Activated naive CD4-positive, alpha-beta T cell treated with anti-CD3 and anti-CD28 coated beads, Interleukin-2, amount 10 ng/mL, durations not matched to agents 7 days and 5 days (primary cell): ENCODE measurements at regions not wholly inside any gene's neighbourhood (a gene's known extent, or its start where the extent isn't known, plus 50 kb on each side); places are given as distances from the start of the nearest gene placed in this dataset.

Source experiments
- CTCF ChIA-PET: fragments of 350-600 bp; sonication (Branson Sonifier 250); formaldehyde crosslinking; loops from one replicate; lab custom pipeline; 2021; ENCODE audit warnings: antibody characterized with exemption; lab: Charles Lee
- DNase-seq: peaks from one replicate; pipeline ENCODE4 v3.0.0-alpha.2; 2020
- H3K27ac Mint-ChIP-seq: one replicate; pipeline ENCODE4 v1.8.0; 2021; ENCODE audit warnings: mild to moderate bottlenecking, moderate library complexity, mixed read lengths
- H3K27me3 Mint-ChIP-seq: one replicate; pipeline ENCODE4 v1.8.0; 2021; ENCODE audit warnings: mild to moderate bottlenecking, mixed read lengths
- H3K36me3 Mint-ChIP-seq: one replicate; pipeline ENCODE4 v1.8.0; 2021; ENCODE audit warnings: mixed read lengths
- H3K4me1 Mint-ChIP-seq: one replicate; pipeline ENCODE4 v1.8.0; 2021; ENCODE audit warnings: mixed read lengths
- H3K4me3 Mint-ChIP-seq: one replicate; pipeline ENCODE4 v1.8.0; 2021; ENCODE audit warnings: mild to moderate bottlenecking, moderate library complexity, mixed read lengths
- H3K9me3 Mint-ChIP-seq: one replicate; pipeline ENCODE4 v1.8.0; 2021; ENCODE audit warnings: mixed read lengths

DNA sequence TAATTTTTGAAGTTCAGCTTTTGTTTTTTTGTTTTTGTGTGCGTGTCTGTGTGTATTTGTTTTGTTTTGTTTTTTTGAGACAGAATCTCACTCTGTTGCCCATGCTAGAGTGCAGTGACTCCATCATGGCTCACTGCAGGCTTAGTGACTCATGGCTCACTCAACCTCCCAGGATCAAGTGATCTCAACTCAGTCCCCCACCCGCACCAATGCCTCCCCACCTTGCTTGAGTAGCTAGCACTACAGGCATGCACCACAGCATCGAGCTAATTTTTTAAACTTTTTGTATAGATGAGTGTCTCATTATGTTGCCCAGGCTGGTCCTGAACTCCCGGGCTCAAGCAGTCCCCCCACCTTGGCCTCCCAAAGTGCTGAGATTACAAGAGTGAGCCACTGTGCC, 981.4 kb downstream of the BCL11B start:
- no peak overlapping the region for H3K4me3 Mint-ChIP-seq
- peaks cover 3% of the 10 kb centered on the region for H3K9me3 Mint-ChIP-seq
- no peak overlapping the region for H3K27ac Mint-ChIP-seq
- peaks cover 6% of the 10 kb centered on the region for H3K27me3 Mint-ChIP-seq
- CTCF ChIA-PET, result no interaction called here
- H3K36me3 Mint-ChIP-seq, result no peaks in the 10 kb centered on the region
- no peak for DNase-seq
- H3K4me1 Mint-ChIP-seq, result no peaks in the 10 kb centered on the region

DNA sequence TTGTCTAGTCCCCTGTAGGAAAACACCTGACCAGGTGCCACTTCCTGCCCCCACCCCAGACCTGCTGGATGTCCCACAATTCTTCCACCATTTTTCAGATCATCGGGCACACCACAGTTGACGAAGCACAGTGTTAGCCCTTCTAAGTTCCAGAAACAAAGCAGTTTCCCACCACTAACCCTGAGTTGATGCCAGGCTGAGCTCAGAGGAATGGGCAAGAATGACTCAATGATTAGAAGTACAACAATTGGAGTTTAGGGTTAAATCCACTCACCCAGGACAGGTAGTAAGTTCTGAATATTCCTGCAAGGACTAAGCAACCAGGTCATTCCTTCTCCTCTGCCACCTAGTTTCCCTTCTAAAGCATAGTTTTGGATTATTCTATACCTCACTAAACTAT, 979.8 kb downstream of the BCL11B start:
- Mint-ChIP-seq H3K9me3 (peaks cover 3% of the 10 kb centered on the region), H3K27ac (no peak overlapping the region), H3K4me1 (no peaks in the 10 kb centered on the region), H3K27me3 (peaks cover 6% of the 10 kb centered on the region), H3K36me3 (no peaks in the 10 kb centered on the region), H3K4me3 (no peak overlapping the region)
- no peak for DNase-seq
- CTCF ChIA-PET, result no interaction called here

DNA sequence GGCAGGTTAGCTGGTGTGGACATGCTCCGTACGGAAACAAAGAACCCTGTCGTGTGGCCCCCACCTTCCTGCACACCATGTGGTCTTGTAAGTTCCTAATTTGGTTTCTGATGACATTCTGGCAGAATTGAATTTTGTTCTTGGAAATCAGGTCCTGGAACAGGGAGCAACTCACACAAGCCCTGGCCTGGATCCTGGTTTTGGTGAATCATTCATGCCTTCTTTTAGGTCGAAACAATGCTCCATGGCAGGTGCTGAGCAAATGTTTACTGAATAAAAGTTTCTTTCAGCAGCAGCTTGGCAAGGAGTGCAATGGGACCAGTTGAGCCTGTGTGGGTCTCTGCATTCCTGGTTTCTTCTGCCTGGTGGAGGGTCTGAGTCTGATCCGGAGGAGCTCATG, 978.4 kb downstream of the BCL11B start:
- H3K27ac Mint-ChIP-seq, result no peak overlapping the region
- peaks cover 6% of the 10 kb centered on the region for H3K27me3 Mint-ChIP-seq
- H3K4me1 Mint-ChIP-seq, result no peaks in the 10 kb centered on the region
- H3K9me3 Mint-ChIP-seq, result peaks cover 5% of the 10 kb centered on the region
- DNase-seq, result no peak
- no peaks in the 10 kb centered on the region for H3K36me3 Mint-ChIP-seq
- no peak overlapping the region for H3K4me3 Mint-ChIP-seq
- CTCF ChIA-PET, result interaction anchor here (0.6 kb wide), 1 partner anchor 894 kb away, joined by 3 read pairs; no protein-coding TSS in a partner anchor

DNA sequence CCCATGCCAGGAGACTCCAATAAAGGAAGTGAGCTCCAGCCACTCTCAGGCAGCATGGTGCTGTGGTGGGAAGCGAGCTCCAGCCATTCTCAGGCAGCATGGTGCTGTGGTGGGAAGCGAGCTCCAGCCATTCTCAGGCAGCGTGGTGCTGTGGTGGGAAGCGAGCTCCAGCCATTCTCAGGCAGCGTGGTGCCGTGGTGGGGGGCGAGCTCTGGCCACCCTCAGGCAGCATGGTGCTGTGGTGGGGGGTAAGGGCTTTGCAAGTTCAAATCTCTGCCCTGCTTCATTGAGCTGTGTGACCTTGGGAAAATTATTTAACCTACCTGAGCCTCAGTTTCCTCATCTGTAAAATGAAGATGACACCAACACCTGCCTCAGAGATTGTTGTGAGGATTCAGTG, 975.1 kb downstream of the BCL11B start:
- no peaks in the 10 kb centered on the region for H3K4me1 Mint-ChIP-seq

DNA sequence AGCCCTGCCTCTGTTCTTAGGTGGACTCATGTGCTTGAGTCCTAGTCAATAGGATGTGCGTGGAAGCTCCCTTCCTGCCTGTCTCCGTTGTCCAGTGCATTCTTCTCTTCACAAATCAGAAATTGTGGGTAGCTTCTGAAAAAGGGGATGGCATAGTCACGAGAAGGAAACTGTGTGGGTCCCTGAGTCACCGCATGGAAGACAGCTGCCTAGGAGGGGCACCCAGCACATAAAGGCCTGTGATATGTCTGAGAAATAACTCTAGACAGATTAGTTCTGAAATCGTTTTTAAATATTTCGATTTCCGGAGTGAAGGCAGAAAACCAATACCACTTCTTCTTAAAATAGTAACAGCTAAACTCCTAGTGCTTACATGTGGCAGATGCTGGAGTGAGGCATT, 974.4 kb downstream of the BCL11B start:
- DNase-seq, result no peak
- Mint-ChIP-seq H3K27me3 (peaks cover 6% of the 10 kb centered on the region), H3K4me3 (no peak overlapping the region), H3K4me1 (no peaks in the 10 kb centered on the region), H3K9me3 (peaks cover 5% of the 10 kb centered on the region), H3K27ac (no peak overlapping the region), H3K36me3 (no peaks in the 10 kb centered on the region)
- CTCF ChIA-PET, result no interaction called here

More for the DNA sequence above, 975.1 kb downstream of the BCL11B start:
- CTCF ChIA-PET, result no interaction called here
- no peak overlapping the region for H3K27ac Mint-ChIP-seq
- no peaks in the 10 kb centered on the region for H3K36me3 Mint-ChIP-seq
- H3K27me3 Mint-ChIP-seq, result peaks cover 6% of the 10 kb centered on the region
- no peak for DNase-seq
- H3K9me3 Mint-ChIP-seq, result peaks cover 5% of the 10 kb centered on the region
- H3K4me3 Mint-ChIP-seq, result no peak overlapping the region

DNA sequence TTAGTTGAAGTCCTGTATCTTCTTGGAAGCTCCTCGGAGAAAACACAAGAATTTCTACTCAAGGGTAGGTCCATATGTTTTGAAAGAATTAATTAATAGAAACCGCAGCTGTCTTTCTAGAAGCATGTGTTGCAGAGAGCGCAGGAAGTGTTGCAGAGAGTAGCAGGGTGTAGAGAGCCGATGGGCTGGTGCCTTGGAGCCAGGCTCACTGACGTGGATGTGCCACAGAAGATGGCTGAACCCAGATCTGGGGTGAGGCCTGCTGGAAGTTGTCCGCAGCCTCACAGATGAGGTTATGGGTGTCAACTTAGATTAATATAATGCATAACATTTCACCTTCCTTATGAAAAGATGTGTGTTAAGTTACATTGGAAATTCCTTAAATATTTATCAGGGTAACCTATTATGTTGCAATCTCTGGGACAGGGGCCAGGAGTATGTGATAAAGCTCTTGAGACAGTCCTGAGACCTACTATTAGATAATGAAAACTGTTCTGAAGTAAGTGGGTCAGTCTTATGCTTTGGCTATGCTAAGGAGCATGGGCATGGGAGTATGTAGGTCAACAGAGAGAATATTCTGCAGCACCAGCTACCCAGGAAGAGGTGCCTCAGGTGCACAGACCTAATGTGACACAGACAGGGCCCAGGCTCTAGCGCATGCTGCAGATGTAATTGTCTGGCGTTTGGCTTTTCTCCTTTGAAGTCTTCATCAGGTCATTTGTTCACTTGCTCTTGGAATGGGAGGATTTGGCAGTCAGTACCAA, 973.3 kb downstream of the BCL11B start:
- Mint-ChIP-seq H3K9me3 (peaks cover 5% of the 10 kb centered on the region), H3K4me1 (no peaks in the 10 kb centered on the region), H3K27ac (no peak overlapping the region), H3K36me3 (no peaks in the 10 kb centered on the region), H3K27me3 (peaks cover 3% of the 10 kb centered on the region), H3K4me3 (no peak overlapping the region)
- CTCF ChIA-PET, result no interaction called here
- no peak for DNase-seq

DNA sequence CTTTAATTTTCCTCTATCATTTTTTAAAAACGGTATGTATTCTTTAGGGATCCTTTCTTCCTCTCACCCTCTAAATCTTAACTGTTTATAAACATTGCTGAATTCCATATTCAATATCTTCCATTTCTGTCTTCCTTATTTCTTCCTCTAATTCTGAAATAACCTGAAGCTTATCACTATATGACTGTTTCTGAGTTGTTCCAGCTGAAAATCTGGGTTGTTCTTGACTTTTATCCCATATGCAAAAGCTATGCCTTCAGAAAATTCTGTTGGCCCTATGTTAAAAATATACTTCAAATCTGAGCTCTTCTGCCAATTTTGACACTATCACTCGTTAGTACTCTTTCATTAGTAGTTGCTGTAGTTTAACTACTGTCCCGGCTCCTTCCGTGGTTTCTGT, 970.3 kb downstream of the BCL11B start:
- Mint-ChIP-seq H3K27me3 (no peaks in the 10 kb centered on the region), H3K4me3 (no peak overlapping the region), H3K9me3 (peaks cover 7% of the 10 kb centered on the region), H3K27ac (no peak overlapping the region), H3K4me1 (no peaks in the 10 kb centered on the region), H3K36me3 (no peaks in the 10 kb centered on the region)
- DNase-seq, result no peak
- CTCF ChIA-PET, result no interaction called here

DNA sequence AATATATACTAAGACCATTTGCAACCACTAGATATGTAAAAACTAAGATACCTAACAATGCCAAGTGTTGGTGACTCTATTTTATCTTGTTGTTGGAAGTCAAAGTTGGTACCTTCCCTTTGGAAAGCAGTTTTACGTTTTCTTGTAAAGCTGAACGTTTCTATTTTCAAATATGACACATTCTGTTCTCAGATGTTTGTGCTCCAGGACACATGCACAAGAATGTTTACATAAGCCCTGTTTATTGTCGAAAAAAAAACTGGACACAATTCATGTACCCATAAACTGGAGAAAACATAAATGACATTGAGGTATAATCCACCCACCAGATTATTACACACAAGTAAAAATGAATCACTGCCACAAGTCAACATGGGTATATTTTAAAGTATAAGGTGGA, 967.4 kb downstream of the BCL11B start:
- Mint-ChIP-seq H3K4me3 (no peak overlapping the region), H3K4me1 (no peaks in the 10 kb centered on the region), H3K27ac (no peak overlapping the region), H3K36me3 (no peaks in the 10 kb centered on the region), H3K27me3 (no peaks in the 10 kb centered on the region), H3K9me3 (peaks cover 2% of the 10 kb centered on the region)
- CTCF ChIA-PET, result no interaction called here
- no peak for DNase-seq

DNA sequence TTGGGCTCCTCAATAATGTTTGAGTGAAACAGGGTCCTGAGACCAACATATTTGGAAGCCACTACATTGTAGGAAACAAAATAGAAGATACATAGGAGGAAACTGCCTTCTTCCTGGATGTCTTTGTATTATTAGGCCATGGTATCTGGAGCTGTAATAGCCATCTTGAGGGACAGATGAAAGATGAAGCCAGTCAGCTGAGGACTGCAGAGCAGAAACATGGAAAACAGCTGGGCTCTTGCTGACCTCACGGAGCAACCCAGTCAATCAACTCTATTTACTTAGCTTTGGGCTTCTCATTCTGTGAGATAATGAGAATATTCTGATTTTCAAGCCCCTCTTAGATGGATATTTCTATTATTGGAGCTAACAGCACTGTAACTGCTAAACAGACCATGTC, 962.4 kb downstream of the BCL11B start:
- no peak overlapping the region for H3K27ac Mint-ChIP-seq
- H3K27me3 Mint-ChIP-seq, result no peaks in the 10 kb centered on the region
- CTCF ChIA-PET, result no interaction called here
- DNase-seq, result no peak
- no peak overlapping the region for H3K4me3 Mint-ChIP-seq
- no peaks in the 10 kb centered on the region for H3K4me1 Mint-ChIP-seq
- H3K36me3 Mint-ChIP-seq, result peaks cover 3% of the 10 kb centered on the region
- H3K9me3 Mint-ChIP-seq, result peaks cover 3% of the 10 kb centered on the region

DNA sequence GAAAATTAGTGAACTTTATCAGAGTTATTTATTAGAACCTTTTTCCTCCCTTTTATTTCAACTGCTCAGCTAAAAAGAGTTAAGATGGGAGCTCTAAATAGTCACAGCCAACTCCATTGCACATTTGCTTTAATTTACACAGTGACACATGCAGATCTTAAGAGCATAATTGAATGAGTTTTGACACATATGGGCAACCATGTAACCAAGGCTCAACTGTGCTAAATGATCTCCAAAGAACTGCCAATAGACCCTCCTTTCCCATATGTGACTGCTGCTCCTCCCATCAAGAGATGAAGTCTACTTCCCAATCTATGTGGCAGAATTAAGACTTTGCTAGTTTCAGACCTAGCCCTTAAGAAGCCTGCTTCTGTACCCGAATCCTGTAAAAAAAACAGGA, 960.0 kb downstream of the BCL11B start:
- peaks cover 3% of the 10 kb centered on the region for H3K9me3 Mint-ChIP-seq

DNA sequence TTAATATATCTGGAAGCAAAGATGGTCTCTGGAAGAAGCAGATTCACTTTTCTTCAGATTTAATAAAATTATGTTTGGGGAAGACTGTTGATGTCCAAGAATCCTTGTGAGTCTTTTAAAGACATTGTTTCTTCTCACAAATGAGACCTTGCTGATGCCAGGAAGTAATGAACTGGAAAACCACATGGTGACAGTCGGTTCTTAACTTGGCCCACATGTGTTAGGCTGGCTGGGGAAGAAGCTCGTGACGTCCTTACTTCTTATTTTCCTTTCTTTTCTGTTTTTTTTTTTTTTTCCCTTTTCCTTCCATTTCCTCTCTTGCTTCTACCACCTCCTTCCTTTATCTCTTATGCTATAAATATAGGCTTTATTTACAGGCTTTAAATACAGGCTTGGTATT, 950.2 kb downstream of the BCL11B start:
- Mint-ChIP-seq H3K27ac (no peak overlapping the region), H3K4me1 (peaks cover 2% of the 10 kb centered on the region), H3K4me3 (no peak overlapping the region), H3K36me3 (peaks cover 1% of the 10 kb centered on the region), H3K27me3 (no peaks in the 10 kb centered on the region), H3K9me3 (peaks cover 23% of the 10 kb centered on the region)
- no peak for DNase-seq
- CTCF ChIA-PET, result interaction anchor here (0.6 kb wide), 1 partner anchor 953 kb away, joined by 3 read pairs; no protein-coding TSS in a partner anchor

More for the DNA sequence above, 960.0 kb downstream of the BCL11B start:
- no peaks in the 10 kb centered on the region for H3K4me1 Mint-ChIP-seq
- CTCF ChIA-PET, result no interaction called here
- H3K36me3 Mint-ChIP-seq, result peaks cover 3% of the 10 kb centered on the region
- no peak for DNase-seq
- no peaks in the 10 kb centered on the region for H3K27me3 Mint-ChIP-seq
- no peak overlapping the region for H3K27ac Mint-ChIP-seq
- H3K4me3 Mint-ChIP-seq, result no peak overlapping the region

DNA sequence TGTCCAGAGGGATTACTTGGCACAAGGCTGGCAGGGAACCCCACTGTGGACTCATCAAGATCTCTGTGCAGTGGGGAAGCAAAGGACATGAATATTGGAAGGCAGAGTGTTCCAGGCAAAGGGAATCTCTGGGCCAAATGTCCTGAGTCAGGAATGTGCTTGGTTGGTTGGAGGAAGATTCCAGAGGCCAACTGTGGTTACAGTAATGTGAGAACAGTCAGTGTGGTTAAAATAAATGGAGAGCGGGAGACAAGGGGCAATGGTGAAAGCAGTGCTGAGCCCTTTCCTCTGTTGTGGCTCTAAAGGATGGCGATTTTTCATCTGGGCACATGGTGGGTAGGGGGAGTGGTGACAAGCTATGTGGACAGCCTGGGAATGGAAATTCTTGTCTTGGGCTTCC, 948.2 kb downstream of the BCL11B start:
- Mint-ChIP-seq H3K9me3 (peaks cover 24% of the 10 kb centered on the region), H3K4me1 (peaks cover 2% of the 10 kb centered on the region), H3K36me3 (peaks cover 1% of the 10 kb centered on the region), H3K4me3 (no peak overlapping the region), H3K27me3 (no peaks in the 10 kb centered on the region), H3K27ac (no peak overlapping the region)
- CTCF ChIA-PET, result no interaction called here
- no peak for DNase-seq

DNA sequence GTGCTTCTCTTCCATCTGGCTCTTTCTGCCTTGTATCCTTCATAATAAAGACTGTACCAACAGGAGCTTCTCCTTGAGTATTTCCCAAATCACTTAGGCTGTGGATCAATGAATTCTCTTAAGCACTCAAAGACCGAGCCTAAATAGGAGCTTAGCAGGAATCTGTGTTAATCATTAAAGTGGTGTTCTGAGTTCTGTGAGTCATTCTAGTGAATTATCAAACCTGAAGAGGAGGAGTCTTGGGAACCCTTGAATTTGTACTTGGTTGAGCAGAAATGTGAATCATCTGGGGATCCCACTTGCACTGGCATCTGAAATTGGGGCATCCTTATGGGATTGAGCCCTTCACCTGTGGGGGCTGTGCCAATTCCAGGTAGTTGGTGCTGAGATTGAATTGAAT, 946.2 kb downstream of the BCL11B start:
- no peaks in the 10 kb centered on the region for H3K27me3 Mint-ChIP-seq
- H3K27ac Mint-ChIP-seq, result no peak overlapping the region
- CTCF ChIA-PET, result no interaction called here
- no peaks in the 10 kb centered on the region for H3K36me3 Mint-ChIP-seq
- H3K4me3 Mint-ChIP-seq, result no peak overlapping the region
- H3K9me3 Mint-ChIP-seq, result peaks cover 16% of the 10 kb centered on the region
- DNase-seq, result no peak
- peaks cover 2% of the 10 kb centered on the region for H3K4me1 Mint-ChIP-seq

DNA sequence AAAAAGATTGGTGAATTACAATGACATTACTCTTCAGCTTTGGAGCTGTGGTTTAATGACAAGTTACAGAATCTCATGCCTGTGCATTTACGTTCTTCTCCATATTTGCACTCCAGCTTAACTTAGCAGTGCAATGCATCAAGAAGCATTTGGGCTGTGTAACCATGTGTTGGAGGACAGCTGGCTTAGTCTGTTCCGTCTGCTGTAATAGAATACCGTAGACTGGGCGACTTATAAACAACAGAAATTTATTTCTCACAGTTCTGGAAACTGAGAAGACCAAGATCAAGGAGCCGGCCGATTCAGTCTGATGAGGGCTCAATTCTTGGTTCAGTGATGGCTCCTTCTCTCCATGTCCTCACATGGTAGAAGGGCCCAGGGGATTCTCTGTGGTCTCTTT, 943.5 kb downstream of the BCL11B start:
- Mint-ChIP-seq H3K27ac (no peak overlapping the region), H3K4me3 (no peak overlapping the region), H3K9me3 (peaks cover 20% of the 10 kb centered on the region), H3K27me3 (no peaks in the 10 kb centered on the region), H3K36me3 (peaks cover 1% of the 10 kb centered on the region), H3K4me1 (no peaks in the 10 kb centered on the region)
- DNase-seq, result no peak
- CTCF ChIA-PET, result no interaction called here

DNA sequence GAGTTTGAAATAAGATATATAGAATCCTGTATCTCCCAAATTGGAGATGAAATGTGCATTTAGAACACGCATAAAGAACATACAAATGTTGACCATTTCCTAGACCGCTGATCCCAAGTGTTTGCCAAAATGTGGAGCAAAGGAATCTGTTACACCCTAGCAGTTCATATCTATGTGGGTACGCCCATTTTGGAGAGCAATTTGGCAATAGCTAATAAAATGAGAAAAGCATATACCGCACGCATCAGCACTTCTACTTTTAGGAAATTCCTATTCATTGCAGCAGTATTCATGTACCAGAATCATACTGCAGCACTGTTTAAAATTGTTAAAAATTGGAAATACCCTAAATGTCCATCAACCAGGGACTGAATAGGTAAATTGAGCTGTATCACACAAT, 937.8 kb downstream of the BCL11B start:
- CTCF ChIA-PET, result no interaction called here
- peaks cover 1% of the 10 kb centered on the region for H3K36me3 Mint-ChIP-seq
- H3K4me1 Mint-ChIP-seq, result no peaks in the 10 kb centered on the region
- H3K27ac Mint-ChIP-seq, result no peak overlapping the region
- H3K4me3 Mint-ChIP-seq, result no peak overlapping the region
- peaks cover 13% of the 10 kb centered on the region for H3K9me3 Mint-ChIP-seq
- DNase-seq, result no peak
- H3K27me3 Mint-ChIP-seq, result peaks cover 4% of the 10 kb centered on the region
